DMS53 (cell line): ENCODE measurements at regions not wholly inside any gene's neighbourhood (a gene's known extent, or its start where the extent isn't known, plus 50 kb on each side); places are given as distances from the start of the nearest gene placed in this dataset.

Experiments used
- DNase-seq: peaks from one replicate; lab custom pipeline; 2025; lab: John Stamatoyannopoulos, UW

DNA sequence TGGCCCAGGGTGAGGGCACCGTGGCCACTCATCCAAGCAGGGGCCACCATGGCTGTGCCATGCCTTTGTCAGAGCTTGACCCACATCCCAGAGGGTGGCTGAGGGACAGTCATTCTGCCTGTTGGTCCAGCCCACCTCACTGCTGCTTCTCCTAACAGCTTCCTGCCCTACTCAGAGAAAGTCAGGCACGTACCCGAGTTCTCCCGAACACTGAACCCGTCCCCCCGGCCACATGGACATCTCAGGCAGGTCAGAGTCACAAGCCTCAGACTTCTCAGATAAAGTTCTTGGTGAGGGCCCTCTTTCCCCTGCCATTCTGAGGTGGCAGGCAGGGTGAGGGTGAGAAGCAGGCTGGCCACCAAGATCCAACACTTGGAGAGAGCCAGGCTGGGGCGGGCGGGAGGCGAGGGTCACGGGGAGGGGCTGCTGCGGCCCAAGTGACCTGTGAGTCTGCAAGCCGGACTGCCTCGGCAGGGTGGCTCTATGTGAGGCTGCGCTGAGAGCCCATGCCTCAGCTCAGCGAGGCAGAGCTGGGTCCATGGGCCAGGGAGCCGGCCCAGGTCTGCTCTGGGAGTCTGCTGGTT, 317.8 kb downstream of the TMEM121 start:
- no peak for DNase-seq

GRCh38 chr14:105844810-105845724, 318.7 kb downstream of the TMEM121 start:
- DNase-seq = no peak

GRCh38 chr14:105845725-105846309, 319.4 kb downstream of the TMEM121 start:
- DNase-seq = no peak

GRCh38 chr14:105846312-105846711, 319.9 kb downstream of the TMEM121 start:
- DNase-seq = no peak

DNA sequence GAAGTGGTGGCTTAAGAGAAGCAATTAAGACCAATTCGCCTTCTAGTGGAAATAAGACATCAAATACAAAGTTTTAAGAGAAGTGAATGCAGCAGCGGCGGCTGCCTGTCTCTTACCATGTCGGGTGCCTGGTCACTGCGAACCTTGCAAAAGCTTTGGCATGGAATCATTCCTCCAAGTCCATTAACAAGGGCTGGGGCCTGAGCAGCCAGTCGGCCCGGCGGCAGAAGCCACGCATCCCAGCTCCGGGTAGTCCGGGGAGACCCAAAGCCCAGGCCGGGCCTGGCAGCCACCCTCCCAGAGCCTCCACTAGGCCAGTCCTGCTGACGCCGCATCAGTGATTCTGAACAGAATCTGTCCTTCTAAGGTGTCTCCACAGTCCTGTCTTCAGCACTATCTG, 321.0 kb downstream of the TMEM121 start:
- DNase-seq = no peak

DNA sequence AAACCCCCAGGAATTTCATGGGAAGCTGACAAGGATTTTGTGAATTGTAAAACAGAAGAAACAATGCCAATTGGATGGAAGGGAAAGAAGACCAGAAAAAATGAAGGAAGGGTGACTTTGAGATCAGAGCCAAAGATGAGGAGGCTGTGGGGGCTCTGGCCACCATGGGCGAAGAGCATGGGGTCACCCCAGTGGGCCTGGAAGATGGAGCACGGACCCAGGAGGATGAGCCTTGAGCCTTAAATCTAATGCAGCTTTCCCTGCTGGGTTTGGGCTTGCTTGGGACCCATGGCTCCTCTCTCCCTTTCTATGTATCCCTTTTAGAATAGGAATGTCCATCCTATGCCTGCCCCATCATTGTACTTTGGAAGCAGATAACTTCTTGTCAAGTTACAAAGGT, 322.2 kb downstream of the TMEM121 start:
- DNase-seq = no peak

DNA sequence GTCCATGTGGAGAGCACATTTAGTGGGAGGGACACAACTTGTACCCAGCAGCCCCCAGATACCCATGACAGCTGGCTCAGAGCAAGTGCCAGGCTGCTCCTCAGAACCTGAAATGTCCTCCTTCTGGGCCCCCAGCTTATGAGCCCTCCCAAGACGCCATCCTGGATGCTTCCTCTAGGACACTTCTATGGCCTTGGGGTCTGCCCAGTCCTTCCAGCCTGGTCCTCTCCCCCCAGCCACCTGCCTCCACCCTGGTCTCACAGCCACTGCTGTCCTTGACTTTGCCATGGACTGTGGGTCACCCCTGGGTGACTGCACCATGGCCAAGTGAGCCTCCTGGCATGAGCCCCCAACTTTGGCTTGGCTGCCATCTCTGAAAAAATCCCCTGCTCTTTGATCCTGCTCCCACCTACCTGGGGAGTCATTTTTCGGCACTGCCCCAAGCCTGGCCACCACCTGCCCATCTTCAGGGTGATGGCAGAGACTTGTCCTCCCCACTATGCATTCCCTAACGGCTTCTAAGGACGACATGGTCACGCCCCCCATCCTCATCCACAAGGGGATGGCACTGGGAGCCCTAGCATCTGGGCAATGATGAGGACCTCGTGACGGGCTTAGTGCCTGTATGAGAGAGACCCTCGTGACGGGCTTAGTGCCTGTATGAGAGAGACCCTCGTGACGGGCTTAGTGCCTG, 323.7 kb downstream of the TMEM121 start:
- DNase-seq = no peak

- no peak for DNase-seq
Measured at GRCh38 chr14:105850853-105851581, 324.6 kb downstream of the TMEM121 start.

GRCh38 chr14:105851716-105852377, 325.5 kb downstream of the TMEM121 start:
- DNase-seq = no peak

GRCh38 chr14:105852378-105853088, 326.1 kb downstream of the TMEM121 start:
- DNase-seq = no peak

GRCh38 chr14:105853089-105853906, 326.9 kb downstream of the TMEM121 start:
- DNase-seq = no peak

DNA sequence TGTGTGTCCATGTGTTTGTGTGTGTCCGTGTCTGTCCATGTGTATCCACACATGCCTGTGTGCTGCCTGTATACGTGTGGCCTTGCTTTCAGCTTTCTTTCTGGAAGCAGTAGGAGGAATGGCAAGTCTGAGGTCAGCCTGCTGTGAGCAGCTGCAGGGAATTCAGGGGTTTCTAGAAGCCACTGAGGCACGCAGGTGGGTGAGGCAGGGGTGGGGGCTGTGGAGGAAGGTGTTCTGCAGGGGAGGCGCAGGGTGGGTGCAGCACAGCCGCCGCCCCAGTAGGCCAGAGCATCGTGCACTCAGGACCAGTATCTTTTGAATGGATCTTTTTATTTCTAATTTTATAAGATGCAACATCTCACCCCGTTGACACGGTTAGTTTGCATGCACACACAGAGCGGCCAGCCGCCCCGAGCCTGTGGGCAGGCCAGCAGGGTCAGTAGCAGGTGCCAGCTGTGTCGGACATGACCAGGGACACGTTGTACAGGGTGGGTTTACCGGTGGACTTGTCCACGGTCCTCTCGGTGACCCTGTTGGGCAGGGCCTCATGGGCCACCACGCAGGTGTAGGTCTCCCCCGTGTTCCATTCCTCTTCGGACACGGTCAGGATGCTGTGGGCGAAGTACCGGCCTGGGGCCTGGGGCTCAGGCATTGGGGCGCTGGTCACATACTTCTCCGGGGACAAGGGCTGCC, 327.7 kb downstream of the TMEM121 start:
- no peak for DNase-seq

GRCh38 chr14:105854600-105855245, 328.3 kb downstream of the TMEM121 start:
- DNase-seq = no peak

GRCh38 chr14:105855246-105855892, 329.0 kb downstream of the TMEM121 start:
- DNase-seq = no peak

- no peak for DNase-seq
Measured at GRCh38 chr14:105855893-105856675, 329.7 kb downstream of the TMEM121 start.

DNA sequence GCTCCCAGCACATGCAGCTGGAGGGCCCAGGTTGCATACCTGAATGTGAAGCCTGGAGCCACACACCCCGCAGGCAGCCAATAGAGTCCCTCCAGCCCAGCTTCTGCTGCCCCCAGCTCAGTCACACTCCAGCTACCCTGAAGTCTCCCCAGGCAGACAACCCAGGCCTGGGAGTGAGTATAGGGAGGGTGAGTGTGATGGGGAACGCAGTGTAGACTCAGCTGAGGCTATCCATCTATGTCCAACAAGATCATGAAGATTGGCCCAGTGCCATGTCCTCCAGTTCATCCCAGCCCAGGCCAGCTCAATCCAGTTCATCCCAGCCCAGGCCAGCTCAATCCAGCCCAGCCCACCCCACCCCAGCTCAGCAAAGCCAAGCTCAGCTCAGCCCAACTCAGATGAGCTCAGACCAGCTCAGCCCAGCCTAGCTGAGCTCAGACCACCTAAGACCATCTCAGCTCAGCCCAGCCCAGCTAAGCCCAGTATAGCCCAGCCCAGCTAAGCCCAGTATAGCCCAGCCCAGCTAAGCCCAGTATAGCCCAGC, 330.4 kb downstream of the TMEM121 start:
- no peak for DNase-seq

DNA sequence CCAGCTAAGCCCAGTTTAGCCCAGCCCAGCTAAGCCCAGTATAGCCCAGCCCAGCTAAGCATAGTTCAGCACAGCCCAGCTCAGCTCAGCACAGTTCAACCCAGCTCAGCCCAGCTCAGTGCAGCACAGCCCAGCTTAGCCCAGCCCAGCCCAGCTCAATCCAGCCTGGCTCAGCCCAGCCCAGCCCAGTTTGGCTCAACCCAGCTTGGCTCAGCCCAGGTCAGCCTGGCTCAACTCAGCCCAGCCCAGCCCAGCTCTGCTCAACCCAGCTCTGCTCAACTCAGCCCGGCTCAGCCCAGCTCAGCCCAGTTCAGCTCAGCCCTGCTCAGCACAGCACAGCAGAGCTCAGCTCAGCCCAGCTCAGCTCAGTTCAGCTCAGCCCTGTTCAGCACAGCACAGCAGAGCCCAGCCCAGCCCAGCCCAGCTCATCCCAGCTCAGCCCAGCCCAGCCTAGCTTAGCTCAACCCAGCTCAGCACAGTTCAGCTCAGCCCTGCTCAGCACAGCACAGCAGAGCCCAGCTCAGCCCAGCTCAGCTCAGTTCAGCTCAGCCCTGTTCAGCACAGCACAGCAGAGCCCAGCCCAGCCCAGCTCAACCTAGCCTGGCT, 330.9 kb downstream of the TMEM121 start:
- no peak for DNase-seq
